SK-N-MC (cell line): ENCODE measurements at regions not wholly inside any gene's neighbourhood (a gene's known extent, or its start where the extent isn't known, plus 50 kb on each side); places are given as distances from the start of the nearest gene placed in this dataset.
A peak's percentile ranks its signal among the peaks of the same experiment; 100 is the strongest.

Experiments
- EZH2 ChIP-seq: fragments of 200-600 bp; sonication (generic); IDR thresholded peaks from one replicate; pipeline ENCODE4 v1.6.1; 2017; ENCODE audit warnings: antibody characterized with exemption
- POLR2AphosphoS5 ChIP-seq: IDR thresholded peaks from 2 replicates; pipeline ENCODE4 v1.6.1; 2012; ENCODE audit warnings: mild to moderate bottlenecking, low read depth, low read length, borderline replicate concordance

DNA sequence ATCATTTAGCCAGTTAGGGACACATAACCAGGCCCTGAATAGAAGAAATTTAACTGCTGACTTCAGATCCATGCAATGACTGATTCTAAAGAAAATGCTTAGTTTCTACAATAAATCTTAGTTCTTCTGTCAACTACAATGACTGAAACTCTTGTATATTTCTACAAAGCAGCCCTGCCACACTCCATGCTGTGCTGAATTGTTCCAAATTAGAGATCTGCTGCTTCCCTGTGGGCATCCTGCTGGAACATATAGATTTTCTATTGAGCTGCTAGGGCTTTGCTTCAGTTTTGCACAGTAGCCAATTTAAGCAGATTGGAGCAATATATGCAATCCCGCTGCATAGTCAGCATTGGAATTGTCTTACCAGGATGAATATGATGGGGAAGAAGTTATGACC, 312.8 kb upstream of the SMIM31 start:
- TF ChIP-seq POLR2AphosphoS5, result peak; percentile 26; the same call in 1 of the 2 replicates
- no peak for TF ChIP-seq EZH2
